ENCODE measurements at regions not wholly inside any gene's neighbourhood (a gene's known extent, or its start where the extent isn't known, plus 50 kb on each side); places are given as distances from the start of the nearest gene placed in this dataset.

DNA sequence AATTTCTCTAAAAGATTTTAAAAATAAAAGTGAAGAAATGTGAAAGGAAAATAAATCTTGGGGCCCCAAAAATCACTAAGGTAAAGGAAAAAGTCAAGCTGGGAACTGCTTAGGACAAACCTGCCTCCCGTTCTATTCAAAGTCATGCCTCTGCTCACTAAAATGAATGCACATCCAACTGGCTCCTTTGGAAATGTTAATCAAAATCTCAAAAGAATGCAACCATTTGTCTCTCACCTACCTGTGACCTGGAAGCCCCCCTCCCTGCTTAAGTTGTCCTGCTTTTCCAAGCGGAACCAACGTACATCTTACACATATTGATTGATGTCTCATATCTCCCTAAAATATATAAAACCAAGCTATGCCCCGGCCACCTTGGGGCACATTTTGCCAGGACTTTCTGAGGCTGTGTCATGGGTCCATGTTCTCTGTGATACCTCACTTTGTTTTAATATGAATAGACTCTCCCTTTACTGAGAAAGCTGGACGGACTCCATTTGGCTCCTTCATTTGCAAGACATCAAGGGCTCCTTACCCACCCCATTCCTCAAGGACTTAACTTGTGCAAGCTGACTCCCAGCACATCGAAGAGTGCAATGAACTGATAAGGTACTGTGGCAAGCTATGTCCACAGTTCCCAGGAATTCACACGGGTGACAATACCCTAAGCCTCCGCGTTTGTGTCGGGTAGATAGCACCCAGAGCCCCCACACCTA is 164.3 kb downstream of the SMC2 start:
- Mint-ChIP-seq H3K27ac (no peak overlapping the region), H3K4me3 (no peak overlapping the region)
- peak overlapping the region; percentile 70 for H2AFZ ChIP-seq (replicated peaks)

GRCh38 chr9:104260004-104260403 is 165.9 kb downstream of the SMC2 start:
- H3K9ac ChIP-seq: no peak overlapping the region
- H3K4me1 Mint-ChIP-seq: no peaks in the 10 kb centered on the region
- H2AFZ ChIP-seq (replicated peaks): no peak overlapping the region

More for the DNA sequence above, 164.3 kb downstream of the SMC2 start:
- H3K79me2 ChIP-seq (ENCODE audit: low read depth): no peaks in the 10 kb centered on the region
- no peak overlapping the region for H3K4me3 ChIP-seq
- peak; percentile 16 for DNase-seq (ENCODE audit: low spot score)
- no peaks in the 10 kb centered on the region for H3K27me3 Mint-ChIP-seq (ENCODE audit: insufficient read depth, low read depth)
- H3K36me3 Mint-ChIP-seq: no peaks in the 10 kb centered on the region
- no peak overlapping the region for H3K9ac ChIP-seq
- H3K9me3 ChIP-seq (ENCODE audit: low read depth): no peaks in the 10 kb centered on the region
- no peaks in the 10 kb centered on the region for H4K20me1 ChIP-seq (ENCODE audit: low read depth)
- no peaks in the 10 kb centered on the region for H3K27me3 ChIP-seq
- no peak overlapping the region for H3K27ac ChIP-seq
- H3F3A ChIP-seq (ENCODE audit: low read depth): no peaks in the 10 kb centered on the region
- no peaks in the 10 kb centered on the region for H3K4me1 Mint-ChIP-seq
- peaks cover under 1% of the 10 kb centered on the region for H3K9me3 Mint-ChIP-seq
- H3K4me2 ChIP-seq: peak overlapping the region; percentile 3
- TF ChIP-seq, protein P1, sequence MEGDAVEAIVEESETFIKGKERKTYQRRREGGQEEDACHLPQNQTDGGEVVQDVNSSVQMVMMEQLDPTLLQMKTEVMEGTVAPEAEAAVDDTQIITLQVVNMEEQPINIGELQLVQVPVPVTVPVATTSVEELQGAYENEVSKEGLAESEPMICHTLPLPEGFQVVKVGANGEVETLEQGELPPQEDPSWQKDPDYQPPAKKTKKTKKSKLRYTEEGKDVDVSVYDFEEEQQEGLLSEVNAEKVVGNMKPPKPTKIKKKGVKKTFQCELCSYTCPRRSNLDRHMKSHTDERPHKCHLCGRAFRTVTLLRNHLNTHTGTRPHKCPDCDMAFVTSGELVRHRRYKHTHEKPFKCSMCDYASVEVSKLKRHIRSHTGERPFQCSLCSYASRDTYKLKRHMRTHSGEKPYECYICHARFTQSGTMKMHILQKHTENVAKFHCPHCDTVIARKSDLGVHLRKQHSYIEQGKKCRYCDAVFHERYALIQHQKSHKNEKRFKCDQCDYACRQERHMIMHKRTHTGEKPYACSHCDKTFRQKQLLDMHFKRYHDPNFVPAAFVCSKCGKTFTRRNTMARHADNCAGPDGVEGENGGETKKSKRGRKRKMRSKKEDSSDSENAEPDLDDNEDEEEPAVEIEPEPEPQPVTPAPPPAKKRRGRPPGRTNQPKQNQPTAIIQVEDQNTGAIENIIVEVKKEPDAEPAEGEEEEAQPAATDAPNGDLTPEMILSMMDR (IDR thresholded peaks at IDR 0.05): no peak
- no peak for TF ChIP-seq EZH2 (IDR thresholded peaks at IDR 0.05)
- no peak for TF ChIP-seq EZH2phosphoT487 (IDR thresholded peaks at IDR 0.05)
- no peaks in the 10 kb centered on the region for H3K4me1 ChIP-seq
- H3K36me3 ChIP-seq: no peaks in the 10 kb centered on the region

DNA sequence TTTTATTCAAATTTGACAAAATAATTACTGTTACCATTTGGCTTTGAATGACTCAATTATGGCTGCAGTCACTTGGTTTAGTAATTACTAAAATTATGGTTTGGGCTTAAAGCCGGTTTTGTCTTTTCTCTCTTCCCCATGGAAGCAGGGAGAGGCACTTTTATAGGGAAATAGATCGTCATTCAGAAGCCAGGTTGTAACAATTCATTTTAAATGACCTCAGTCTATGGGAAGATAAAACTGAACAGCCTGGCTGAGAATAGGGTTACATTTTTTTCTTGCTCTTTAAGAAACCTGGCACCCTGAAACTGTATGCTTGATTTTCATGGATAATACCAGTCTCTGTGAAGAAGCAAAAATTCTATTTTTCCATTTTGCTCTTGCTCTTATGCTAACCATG is 169.8 kb downstream of the SMC2 start:
- Mint-ChIP-seq H3K27ac (no peak overlapping the region), H3K36me3 (no peaks in the 10 kb centered on the region), H3K4me1 (no peaks in the 10 kb centered on the region), H3K4me3 (no peak overlapping the region), H3K9me3 (no peaks in the 10 kb centered on the region), H3K27me3 (ENCODE audit: insufficient read depth, low read depth) (no peaks in the 10 kb centered on the region)
- Histone ChIP-seq H4K20me1 (ENCODE audit: low read depth) (no peaks in the 10 kb centered on the region), H2AFZ (replicated peaks) (no peak overlapping the region), H3F3A (ENCODE audit: low read depth) (no peaks in the 10 kb centered on the region), H3K9ac (no peak overlapping the region), H3K36me3 (no peaks in the 10 kb centered on the region), H3K4me2 (no peak overlapping the region), H3K9me3 (ENCODE audit: low read depth) (no peaks in the 10 kb centered on the region), H3K27me3 (no peaks in the 10 kb centered on the region), H3K27ac (no peak overlapping the region), H3K4me1 (no peaks in the 10 kb centered on the region), H3K79me2 (ENCODE audit: low read depth) (no peaks in the 10 kb centered on the region), H3K4me3 (no peak overlapping the region)
- TF ChIP-seq, protein P1 (IDR thresholded peaks at IDR 0.05): no peak
- TF ChIP-seq EZH2 (IDR thresholded peaks at IDR 0.05) (no peak), EZH2phosphoT487 (IDR thresholded peaks at IDR 0.05) (no peak)
- DNase-seq (ENCODE audit: low spot score): no peak

More at GRCh38 chr9:104260004-104260403, 165.9 kb downstream of the SMC2 start:
- Histone ChIP-seq H3K27ac (no peak overlapping the region), H3K36me3 (no peaks in the 10 kb centered on the region), H3K4me2 (no peak overlapping the region), H3K79me2 (ENCODE audit: low read depth) (no peaks in the 10 kb centered on the region), H3F3A (ENCODE audit: low read depth) (no peaks in the 10 kb centered on the region), H4K20me1 (ENCODE audit: low read depth) (no peaks in the 10 kb centered on the region), H3K4me1 (no peaks in the 10 kb centered on the region), H3K27me3 (no peaks in the 10 kb centered on the region), H3K4me3 (no peak overlapping the region), H3K9me3 (ENCODE audit: low read depth) (no peaks in the 10 kb centered on the region)
- DNase-seq (ENCODE audit: low spot score): no peak
- Mint-ChIP-seq H3K9me3 (no peaks in the 10 kb centered on the region), H3K36me3 (no peaks in the 10 kb centered on the region), H3K27me3 (ENCODE audit: insufficient read depth, low read depth) (no peaks in the 10 kb centered on the region), H3K27ac (no peak overlapping the region), H3K4me3 (no peak overlapping the region)
- TF ChIP-seq, protein P1 (IDR thresholded peaks at IDR 0.05): no peak
- TF ChIP-seq EZH2phosphoT487 (IDR thresholded peaks at IDR 0.05): no peak
- TF ChIP-seq EZH2 (IDR thresholded peaks at IDR 0.05): no peak
